ENCODE measurements at regions not wholly inside any gene's neighbourhood (a gene's known extent, or its start where the extent isn't known, plus 50 kb on each side); places are given as distances from the start of the nearest gene placed in this dataset.

DNA sequence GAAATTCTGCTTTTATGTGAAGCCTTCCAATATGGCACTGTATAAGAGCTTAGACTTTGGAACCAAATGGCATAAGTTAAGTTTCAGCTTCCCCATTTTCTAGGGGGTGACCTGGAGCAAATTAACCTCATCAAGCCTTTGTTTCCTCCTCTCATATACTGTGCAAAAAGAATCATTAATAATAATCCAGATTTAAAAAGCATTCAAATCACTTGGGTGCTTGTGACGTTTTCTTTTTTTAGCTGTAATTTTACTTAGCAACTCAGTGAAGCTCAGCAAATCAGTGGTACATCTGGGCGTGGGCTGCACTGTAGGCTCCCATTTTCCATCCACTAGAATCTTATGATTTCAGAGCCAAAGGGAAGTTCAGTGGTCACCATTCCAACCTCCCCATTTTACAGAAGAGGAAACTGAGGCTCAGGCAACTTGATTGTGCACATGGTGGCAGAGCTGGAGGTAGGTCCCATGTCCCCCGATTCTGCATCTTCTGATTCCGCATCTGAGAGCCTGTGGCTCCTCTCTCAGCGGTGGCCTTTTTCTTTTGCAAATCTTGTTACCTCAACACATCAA is 131.2 kb downstream of the SNAPC1 start:
- H3K9me3 ChIP-seq (ENCODE audit: control insufficient read depth, low read length) = no peaks in the 10 kb centered on the region
- peaks cover 4% of the 10 kb centered on the region for H3K4me1 ChIP-seq (ENCODE audit: control insufficient read depth, insufficient read depth, low read length, poor library complexity, severe bottlenecking)
- 88 to 91% methylated on average over 2 to 4 of the region's 5 CpGs for WGBS, 2 experiments (ENCODE audit: insufficient coverage in 2 of 2)
- H3K36me3 ChIP-seq (ENCODE audit: control insufficient read depth, insufficient read depth, low read length) = no peaks in the 10 kb centered on the region
- H3K4me3 ChIP-seq (ENCODE audit: extremely low read depth, insufficient read depth, low read length, poor library complexity, severe bottlenecking) = no peak overlapping the region
- H3K27ac ChIP-seq (ENCODE audit: low read depth, low read length, severe bottlenecking) = no peak overlapping the region

DNA sequence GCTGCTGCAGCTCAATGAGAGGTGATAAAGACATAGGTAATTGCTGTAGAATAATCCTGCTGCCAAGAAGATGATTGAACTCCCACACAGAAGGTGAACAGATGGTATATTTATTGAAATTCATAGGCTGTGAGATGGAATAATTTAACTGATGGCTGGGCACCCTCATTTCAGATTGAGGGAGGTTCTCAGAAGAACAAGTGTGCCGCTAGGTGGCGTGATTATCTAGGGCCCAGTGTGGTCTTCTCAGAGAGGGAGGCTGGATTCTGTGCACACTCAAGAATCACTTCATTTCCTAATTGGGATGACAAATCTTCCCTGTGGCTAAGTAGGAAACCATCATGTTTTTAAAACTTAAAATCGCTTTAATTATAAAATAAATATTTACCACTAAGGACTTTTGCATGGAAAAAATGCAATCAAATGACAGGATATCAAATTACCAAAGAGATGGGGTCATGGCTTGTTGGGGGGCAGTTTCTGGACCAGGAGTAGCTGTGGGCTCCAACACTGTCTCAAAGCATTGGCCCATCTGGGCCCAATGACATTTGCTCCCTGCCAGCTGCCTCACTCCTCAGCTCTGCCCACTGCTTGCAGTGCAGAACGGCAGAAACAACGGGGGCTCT is 132.3 kb downstream of the SNAPC1 start:
- Histone ChIP-seq H3K4me1 (ENCODE audit: control insufficient read depth, insufficient read depth, low read length, poor library complexity, severe bottlenecking) (peaks cover 4% of the 10 kb centered on the region), H3K36me3 (ENCODE audit: control insufficient read depth, insufficient read depth, low read length) (no peaks in the 10 kb centered on the region), H3K27ac (ENCODE audit: low read depth, low read length, severe bottlenecking) (no peak overlapping the region), H3K9me3 (ENCODE audit: control insufficient read depth, low read length) (no peaks in the 10 kb centered on the region), H3K4me3 (ENCODE audit: extremely low read depth, insufficient read depth, low read length, poor library complexity, severe bottlenecking) (no peak overlapping the region)
- WGBS, 2 experiments (ENCODE audit: insufficient coverage in 2 of 2) = 50 to 100% methylated on average over 2 to 4 of the region's 5 CpGs

DNA sequence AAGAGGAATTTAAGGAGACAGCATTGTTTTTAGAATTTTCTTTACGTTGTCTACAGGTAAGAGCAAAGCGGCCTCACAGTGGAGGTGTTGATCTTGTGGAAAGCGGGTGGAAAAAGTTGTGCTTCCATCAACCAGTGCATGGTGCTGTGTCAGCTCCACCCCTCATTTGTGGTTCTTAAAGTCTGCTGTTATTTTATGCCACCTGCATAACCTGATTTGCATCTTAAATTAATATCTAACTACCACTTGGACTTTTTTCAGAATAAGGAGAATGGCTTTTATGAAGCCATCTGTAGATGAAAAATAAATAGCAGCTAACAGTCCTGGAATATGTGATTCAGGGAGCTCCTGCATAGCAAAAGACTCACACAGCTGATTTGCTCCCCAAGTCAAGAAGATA is 135.1 kb downstream of the SNAPC1 start:
- Histone ChIP-seq H3K27ac (ENCODE audit: low read depth, low read length, severe bottlenecking) (no peak overlapping the region), H3K4me1 (ENCODE audit: control insufficient read depth, insufficient read depth, low read length, poor library complexity, severe bottlenecking) (no peaks in the 10 kb centered on the region), H3K4me3 (ENCODE audit: extremely low read depth, insufficient read depth, low read length, poor library complexity, severe bottlenecking) (no peak overlapping the region), H3K36me3 (ENCODE audit: control insufficient read depth, insufficient read depth, low read length) (no peaks in the 10 kb centered on the region), H3K9me3 (ENCODE audit: control insufficient read depth, low read length) (no peaks in the 10 kb centered on the region)
- 92 to 93% methylated on average over 3 of the region's 3 CpGs for WGBS, 2 experiments (ENCODE audit: insufficient coverage in 2 of 2)

DNA sequence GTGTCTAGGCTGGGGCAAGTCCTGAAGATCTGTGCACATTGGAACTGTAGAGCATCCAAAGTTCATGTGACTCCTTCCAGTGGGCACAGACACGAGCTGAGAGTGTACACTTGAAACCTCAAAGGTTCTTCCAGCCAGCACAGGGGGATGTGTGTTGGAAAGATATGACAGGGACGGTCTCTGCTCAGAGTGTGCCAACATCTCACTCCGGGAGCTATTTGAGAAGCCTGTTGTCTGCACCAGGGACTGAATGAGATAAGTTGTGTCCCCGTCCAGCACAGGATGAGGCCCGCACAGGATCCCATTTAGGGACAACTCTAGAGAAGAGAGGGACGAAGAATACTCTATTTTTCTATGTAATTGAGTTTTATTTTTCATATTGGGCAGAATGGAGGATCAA is 136.3 kb downstream of the SNAPC1 start:
- Histone ChIP-seq H3K4me3 (ENCODE audit: extremely low read depth, insufficient read depth, low read length, poor library complexity, severe bottlenecking) (no peak overlapping the region), H3K27ac (ENCODE audit: low read depth, low read length, severe bottlenecking) (no peak overlapping the region), H3K9me3 (ENCODE audit: control insufficient read depth, low read length) (no peaks in the 10 kb centered on the region), H3K36me3 (ENCODE audit: control insufficient read depth, insufficient read depth, low read length) (no peaks in the 10 kb centered on the region), H3K4me1 (ENCODE audit: control insufficient read depth, insufficient read depth, low read length, poor library complexity, severe bottlenecking) (no peaks in the 10 kb centered on the region)
- 92% methylated on average over 2 to 4 of the region's 6 CpGs for whole genome bisulfite sequencing, 2 experiments (ENCODE audit: insufficient coverage in 2 of 2)

DNA sequence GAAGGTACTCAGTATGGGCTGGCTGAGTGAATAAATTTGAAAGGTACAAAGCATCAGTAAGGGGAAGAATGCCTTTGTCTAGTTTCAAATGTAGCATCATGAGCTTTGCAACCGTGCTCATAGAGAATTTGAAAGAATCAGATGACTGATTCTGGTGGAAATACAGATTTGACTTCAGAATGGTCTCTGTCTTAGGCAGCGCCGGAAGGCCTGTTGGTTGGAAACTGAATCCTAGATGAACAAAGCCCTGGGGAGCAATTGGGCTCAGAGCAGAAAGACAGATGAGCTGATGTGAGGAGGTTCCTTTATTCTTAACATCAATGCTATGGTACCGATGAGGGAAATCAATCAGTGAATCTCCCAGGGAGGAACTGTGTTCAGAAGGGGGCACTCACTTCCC is 137.3 kb downstream of the SNAPC1 start:
- Histone ChIP-seq H3K9me3 (ENCODE audit: control insufficient read depth, low read length) (no peaks in the 10 kb centered on the region), H3K36me3 (ENCODE audit: control insufficient read depth, insufficient read depth, low read length) (no peaks in the 10 kb centered on the region), H3K27ac (ENCODE audit: low read depth, low read length, severe bottlenecking) (no peak overlapping the region), H3K4me3 (ENCODE audit: extremely low read depth, insufficient read depth, low read length, poor library complexity, severe bottlenecking) (no peak overlapping the region), H3K4me1 (ENCODE audit: control insufficient read depth, insufficient read depth, low read length, poor library complexity, severe bottlenecking) (no peaks in the 10 kb centered on the region)
- 80 to 89% methylated on average over 3 of the region's 4 CpGs for WGBS, 2 experiments (ENCODE audit: insufficient coverage in 2 of 2)

DNA sequence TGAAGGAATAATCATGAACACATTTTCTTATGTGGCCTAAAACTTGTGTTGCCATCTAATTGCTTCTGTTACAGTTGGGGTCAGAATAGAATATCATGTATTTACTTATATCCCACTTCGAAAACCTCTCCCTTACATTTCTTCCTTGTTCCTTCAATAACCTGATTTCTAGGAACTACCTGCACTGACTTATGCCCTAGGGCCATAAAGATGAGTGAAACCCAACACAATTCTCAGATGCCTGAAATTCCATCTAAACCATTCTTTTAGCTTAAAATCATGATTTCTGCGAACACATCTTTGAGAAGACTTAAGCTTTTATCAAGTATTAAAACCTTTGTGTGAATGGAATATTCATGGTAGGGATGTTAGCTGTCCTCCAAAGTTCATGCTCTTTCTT is 142.7 kb downstream of the SNAPC1 start:
- Histone ChIP-seq H3K9me3 (ENCODE audit: control insufficient read depth, low read length) (no peaks in the 10 kb centered on the region), H3K4me3 (ENCODE audit: extremely low read depth, insufficient read depth, low read length, poor library complexity, severe bottlenecking) (no peak overlapping the region), H3K4me1 (ENCODE audit: control insufficient read depth, insufficient read depth, low read length, poor library complexity, severe bottlenecking) (no peaks in the 10 kb centered on the region), H3K27ac (ENCODE audit: low read depth, low read length, severe bottlenecking) (no peak overlapping the region), H3K36me3 (ENCODE audit: control insufficient read depth, insufficient read depth, low read length) (no peaks in the 10 kb centered on the region)
- WGBS, 2 experiments (ENCODE audit: insufficient coverage in 2 of 2) = 100% methylated on average over 1 to 2 of the region's 2 CpGs

DNA sequence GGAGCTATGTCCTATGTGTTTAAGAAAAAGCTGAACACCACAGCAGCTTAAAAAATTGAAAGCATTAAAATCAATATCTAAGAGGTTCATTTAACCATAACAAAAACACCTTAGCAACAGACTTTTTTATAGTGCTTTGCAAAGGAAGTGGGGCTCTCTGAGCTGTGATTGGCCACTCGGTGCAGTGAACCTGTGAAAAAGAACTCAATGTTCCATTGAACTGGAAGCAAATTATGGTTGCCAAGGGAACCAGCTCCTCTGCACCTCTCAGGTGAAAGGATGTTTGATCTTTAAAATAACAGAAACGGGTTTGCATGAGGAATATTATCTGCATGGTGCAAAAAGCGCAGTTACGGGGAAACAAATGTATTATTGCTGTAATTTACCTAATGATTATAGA is 149.4 kb downstream of the SNAPC1 start:
- Histone ChIP-seq H3K9me3 (ENCODE audit: control insufficient read depth, low read length) (no peaks in the 10 kb centered on the region), H3K4me1 (ENCODE audit: control insufficient read depth, insufficient read depth, low read length, poor library complexity, severe bottlenecking) (no peaks in the 10 kb centered on the region), H3K4me3 (ENCODE audit: extremely low read depth, insufficient read depth, low read length, poor library complexity, severe bottlenecking) (no peak overlapping the region), H3K36me3 (ENCODE audit: control insufficient read depth, insufficient read depth, low read length) (no peaks in the 10 kb centered on the region), H3K27ac (ENCODE audit: low read depth, low read length, severe bottlenecking) (no peak overlapping the region)
- WGBS, 2 experiments (ENCODE audit: insufficient coverage in 2 of 2) = 69 to 83% methylated on average over 1 to 3 of the region's 4 CpGs

DNA sequence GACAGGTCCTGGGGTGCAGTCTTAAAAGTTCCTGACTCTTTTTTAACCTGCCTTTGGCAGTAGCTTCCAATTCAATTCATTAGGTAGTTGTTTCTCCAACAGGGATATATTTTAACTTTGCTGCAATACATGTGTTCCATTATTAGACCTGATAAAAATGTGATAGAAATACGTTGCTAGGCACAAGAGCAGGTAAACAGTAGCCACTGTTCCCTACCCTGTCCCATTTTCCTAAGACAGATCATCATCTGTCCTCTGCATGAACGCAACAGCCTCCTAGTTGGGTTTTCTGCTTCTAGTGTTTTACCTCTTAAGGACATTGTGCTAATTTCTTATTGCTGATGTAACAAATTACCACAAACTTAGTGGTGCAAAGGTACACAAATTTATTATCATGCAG is 156.8 kb downstream of the SNAPC1 start:
- H3K4me3 ChIP-seq (ENCODE audit: extremely low read depth, insufficient read depth, low read length, poor library complexity, severe bottlenecking) = no peak overlapping the region
- WGBS, 2 experiments (ENCODE audit: insufficient coverage in 2 of 2) = no CpG with 5 or more reads among the region's 2 CpGs
- peaks cover 3% of the 10 kb centered on the region for H3K4me1 ChIP-seq (ENCODE audit: control insufficient read depth, insufficient read depth, low read length, poor library complexity, severe bottlenecking)
- no peaks in the 10 kb centered on the region for H3K9me3 ChIP-seq (ENCODE audit: control insufficient read depth, low read length)
- no peaks in the 10 kb centered on the region for H3K36me3 ChIP-seq (ENCODE audit: control insufficient read depth, insufficient read depth, low read length)
- no peak overlapping the region for H3K27ac ChIP-seq (ENCODE audit: low read depth, low read length, severe bottlenecking)

DNA sequence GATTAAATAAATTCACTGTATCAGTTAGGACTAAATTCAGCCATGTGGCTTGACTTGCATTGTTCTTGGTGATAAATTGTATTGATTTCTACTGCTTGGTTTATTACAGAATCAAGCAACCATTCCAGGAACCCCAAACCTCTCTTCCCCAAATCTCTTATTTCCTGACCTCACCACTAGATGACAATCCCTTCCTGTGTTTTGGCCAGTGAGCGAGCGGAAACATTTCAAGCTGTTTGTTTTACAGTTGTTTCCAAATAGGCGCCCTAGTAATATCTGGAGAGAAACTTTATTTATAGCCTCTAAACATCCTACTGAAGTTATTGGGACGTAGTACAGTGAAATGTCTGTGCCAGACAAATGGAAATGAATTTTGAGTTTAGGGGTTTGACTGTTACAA is 161.1 kb downstream of the SNAPC1 start:
- WGBS, 2 experiments (ENCODE audit: insufficient coverage in 2 of 2) = 90% methylated on average over 3 of the region's 4 CpGs; no CpG with 5 or more reads in 1 of the 2 experiments
- H3K27ac ChIP-seq (ENCODE audit: low read depth, low read length, severe bottlenecking) = no peak overlapping the region
- no peaks in the 10 kb centered on the region for H3K9me3 ChIP-seq (ENCODE audit: control insufficient read depth, low read length)
- no peaks in the 10 kb centered on the region for H3K36me3 ChIP-seq (ENCODE audit: control insufficient read depth, insufficient read depth, low read length)
- no peak overlapping the region for H3K4me3 ChIP-seq (ENCODE audit: extremely low read depth, insufficient read depth, low read length, poor library complexity, severe bottlenecking)
- peaks cover 15% of the 10 kb centered on the region for H3K4me1 ChIP-seq (ENCODE audit: control insufficient read depth, insufficient read depth, low read length, poor library complexity, severe bottlenecking)

DNA sequence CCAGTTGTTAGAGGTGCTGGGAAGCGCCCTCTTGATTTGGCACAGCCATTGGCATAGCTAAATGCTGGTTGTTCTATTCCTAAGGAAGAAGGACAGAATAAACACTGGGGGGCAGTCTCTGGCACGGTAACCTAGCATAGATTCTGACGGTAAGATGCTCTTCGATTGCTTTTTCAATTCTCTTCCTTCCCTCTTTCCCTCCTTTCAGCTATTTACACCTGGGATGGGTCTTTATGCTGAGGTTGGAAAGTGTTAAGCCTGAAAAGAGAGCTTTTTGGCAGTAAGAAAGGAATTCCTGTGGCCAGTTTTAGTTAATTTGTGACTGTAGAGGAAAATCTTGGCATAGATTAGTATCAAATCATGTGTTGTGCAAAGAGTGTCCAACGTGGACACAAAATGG is 162.8 kb downstream of the SNAPC1 start:
- Histone ChIP-seq H3K4me3 (ENCODE audit: extremely low read depth, insufficient read depth, low read length, poor library complexity, severe bottlenecking) (no peak overlapping the region), H3K27ac (ENCODE audit: low read depth, low read length, severe bottlenecking) (no peak overlapping the region), H3K36me3 (ENCODE audit: control insufficient read depth, insufficient read depth, low read length) (no peaks in the 10 kb centered on the region), H3K9me3 (ENCODE audit: control insufficient read depth, low read length) (no peaks in the 10 kb centered on the region), H3K4me1 (ENCODE audit: control insufficient read depth, insufficient read depth, low read length, poor library complexity, severe bottlenecking) (peaks cover 15% of the 10 kb centered on the region)
- WGBS, 2 experiments (ENCODE audit: insufficient coverage in 2 of 2) = 100% methylated on average over 1 of the region's 5 CpGs

DNA sequence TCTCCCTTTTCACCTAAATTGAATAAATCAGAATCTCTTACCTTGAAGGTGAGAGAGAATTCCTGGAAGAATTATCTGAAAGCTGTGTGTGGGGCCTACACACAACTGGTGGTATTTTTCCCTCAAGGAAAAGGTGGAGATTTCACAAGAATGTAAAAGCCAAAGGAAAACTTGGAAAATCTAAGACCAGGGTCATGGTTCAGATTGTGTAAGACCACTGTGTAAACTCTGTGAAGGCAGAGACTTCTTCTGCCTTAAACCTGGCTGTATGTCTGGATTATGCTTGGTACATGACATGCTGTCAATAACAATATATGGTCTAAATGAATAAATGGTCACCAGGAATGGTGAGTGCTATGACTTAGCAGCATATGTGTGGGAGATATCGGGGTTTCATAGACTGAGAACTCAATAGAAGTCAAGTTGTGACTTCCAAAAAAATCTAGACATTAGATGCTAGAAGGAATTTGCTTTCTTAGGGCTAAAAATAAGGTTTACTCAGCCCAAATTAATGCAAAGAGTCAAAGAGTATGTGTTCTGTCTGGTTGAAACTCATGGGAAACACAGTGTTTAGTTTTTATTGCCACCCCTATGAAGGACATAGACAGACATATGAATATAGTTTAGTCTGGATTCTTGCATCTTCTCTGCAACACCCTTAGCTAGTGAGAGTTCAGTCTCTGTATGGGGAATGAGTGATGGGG is 163.7 kb downstream of the SNAPC1 start:
- Histone ChIP-seq H3K4me3 (ENCODE audit: extremely low read depth, insufficient read depth, low read length, poor library complexity, severe bottlenecking) (no peak overlapping the region), H3K9me3 (ENCODE audit: control insufficient read depth, low read length) (no peaks in the 10 kb centered on the region), H3K27ac (ENCODE audit: low read depth, low read length, severe bottlenecking) (no peak overlapping the region), H3K4me1 (ENCODE audit: control insufficient read depth, insufficient read depth, low read length, poor library complexity, severe bottlenecking) (peaks cover 15% of the 10 kb centered on the region), H3K36me3 (ENCODE audit: control insufficient read depth, insufficient read depth, low read length) (no peaks in the 10 kb centered on the region)
- 100% methylated on average over 1 of the region's 1 CpG for whole genome bisulfite sequencing, 2 experiments (ENCODE audit: insufficient coverage in 2 of 2)

All from mesodermal cell (in vitro differentiated cells).